IMR-90 (cell line): ENCODE measurements at regions not wholly inside any gene's neighbourhood (a gene's known extent, or its start where the extent isn't known, plus 50 kb on each side); places are given as distances from the start of the nearest gene placed in this dataset.

Experiments used
- ATAC-seq: fragments of 200-7000 bp; cut with Tn5 transposase; 2 replicates; pipeline ENCODE4 v1.9.1; 2020; ENCODE audit warnings: low read depth, mild to moderate bottlenecking, moderate library complexity
- BruUV-seq: library from RNA; stranded (reverse); fragments of 400-500 nt; replicated peaks from 2 replicates; lab custom pipeline; 2021; lab: Mats Ljungman, UMichigan
- CTCF ChIA-PET: fragments of 300-600 bp; formaldehyde crosslinking; extraction: SDS; loops from one replicate; lab custom pipeline; 2021; ENCODE audit warnings: antibody characterized with exemption; lab: Yijun Ruan, JAX
- POLR2A ChIA-PET: fragments of 300-600 bp; sonication (Branson Sonifier 250); formaldehyde crosslinking; loops from one replicate; lab custom pipeline; 2022; ENCODE audit warnings: antibody characterized with exemption; ENCODE audit not compliant: unreplicated experiment; lab: Charles Lee
- DNase-seq: peaks from one replicate; pipeline ENCODE4 v3.0.0; 2013
- H2AFZ ChIP-seq: replicated peaks from 2 replicates; pipeline ENCODE3; 2013; ENCODE audit warnings: low read length, mild to moderate bottlenecking; ENCODE audit not compliant: poor library complexity
- H2AK5ac ChIP-seq: 2 replicates; pipeline ENCODE4 v1.6.1; 2013; ENCODE audit warnings: low read depth, low read length, inconsistent platforms
- H2AK9ac ChIP-seq: replicated peaks from 2 replicates; pipeline ENCODE3; 2013; ENCODE audit warnings: mild to moderate bottlenecking, low read depth, low read length, moderate library complexity; ENCODE audit not compliant: poor library complexity
- H2BK120ac ChIP-seq: 2 replicates; pipeline ENCODE4 v1.6.1; 2013; ENCODE audit warnings: low read depth, low read length, inconsistent platforms
- H2BK15ac ChIP-seq: 3 replicates; pipeline ENCODE4 v1.6.1; 2013; ENCODE audit warnings: low read depth, low read length, inconsistent platforms
- H2BK20ac ChIP-seq: 2 replicates; pipeline ENCODE4 v1.6.1; 2013; ENCODE audit warnings: low read depth, mild to moderate bottlenecking, inconsistent platforms, low read length, moderate library complexity
- H2BK5ac ChIP-seq: 2 replicates; pipeline ENCODE4 v1.6.1; 2013; ENCODE audit warnings: mild to moderate bottlenecking, low read depth, low read length, inconsistent platforms; ENCODE audit not compliant: poor library complexity, severe bottlenecking
- H3K14ac ChIP-seq: replicated peaks from 2 replicates; pipeline ENCODE4 v1.6.1; 2013; ENCODE audit warnings: low read depth, low read length, inconsistent platforms
- H3K18ac ChIP-seq: 2 replicates; pipeline ENCODE4 v1.6.1; 2013; ENCODE audit warnings: low read depth, low read length, control low read depth
- H3K23ac ChIP-seq: 2 replicates; pipeline ENCODE4 v1.6.1; 2013; ENCODE audit warnings: low read depth, low read length, inconsistent platforms
- H3K27ac ChIP-seq: 2 replicates; pipeline ENCODE4 v1.5.1; 2013; ENCODE audit warnings: mild to moderate bottlenecking, control low read depth, low read length; ENCODE audit not compliant: insufficient read depth
- H3K27me3 ChIP-seq: 2 replicates; pipeline ENCODE4 v1.6.1; 2013; ENCODE audit warnings: low read length; ENCODE audit not compliant: control insufficient read depth, insufficient read depth
- H3K36me3 ChIP-seq: 2 replicates; pipeline ENCODE4 v1.6.1; 2013; ENCODE audit warnings: low read length, mixed read lengths; ENCODE audit not compliant: control insufficient read depth, insufficient read depth
- H3K4ac ChIP-seq: 2 replicates; pipeline ENCODE4 v1.6.1; 2013; ENCODE audit warnings: low read depth, low read length, inconsistent platforms
- H3K4me1 ChIP-seq: 2 replicates; pipeline ENCODE4 v1.6.1; 2013; ENCODE audit warnings: low read length, mixed read lengths; ENCODE audit not compliant: control insufficient read depth, insufficient read depth
- H3K4me2 ChIP-seq: 2 replicates; pipeline ENCODE4 v1.6.1; 2013; ENCODE audit warnings: low read depth, mild to moderate bottlenecking, control low read depth, low read length, moderate library complexity
- H3K4me3 ChIP-seq: 2 replicates; pipeline ENCODE4 v1.5.1; 2013; ENCODE audit warnings: low read depth, mild to moderate bottlenecking, control low read depth, low read length, moderate library complexity; ENCODE audit not compliant: insufficient read depth
- H3K56ac ChIP-seq: 2 replicates; pipeline ENCODE4 v1.6.1; 2013; ENCODE audit warnings: low read length, inconsistent platforms; ENCODE audit not compliant: insufficient read depth; ENCODE audit errors: extremely low read depth
- H3K79me1 ChIP-seq, 2 experiments: 2 replicates each; pipeline ENCODE4 v1.6.1; 2013; ENCODE audit warnings: low read length in 2 of 2, inconsistent platforms in 1 of 2, low read depth in 1 of 2
- H3K9ac ChIP-seq: 2 replicates; pipeline ENCODE4 v1.6.1; 2013; ENCODE audit warnings: low read depth, low read length, control low read depth
- H3K9me1 ChIP-seq: 2 replicates; pipeline ENCODE4 v1.6.1; 2013; ENCODE audit warnings: low read length, inconsistent platforms; ENCODE audit not compliant: insufficient read depth
- H3K9me3 ChIP-seq: 2 replicates; pipeline ENCODE4 v1.6.1; 2013; ENCODE audit warnings: low read length; ENCODE audit not compliant: control insufficient read depth, insufficient read depth
- H4K20me1 ChIP-seq: 2 replicates; pipeline ENCODE4 v1.6.1; 2013; ENCODE audit warnings: low read length, inconsistent platforms; ENCODE audit not compliant: insufficient read depth
- H4K5ac ChIP-seq: 2 replicates; pipeline ENCODE4 v1.6.1; 2013; ENCODE audit warnings: mild to moderate bottlenecking, low read depth, low read length, control low read depth
- H4K8ac ChIP-seq, 2 experiments: 2 replicates each; pipeline ENCODE4 v1.6.1; 2013; ENCODE audit warnings: low read depth in 2 of 2, low read length in 2 of 2, control low read depth in 1 of 2, inconsistent platforms in 1 of 2
- H4K91ac ChIP-seq: 2 replicates; pipeline ENCODE4 v1.6.1; 2013; ENCODE audit warnings: low read depth, low read length, inconsistent platforms; ENCODE audit not compliant: insufficient read depth
- CEBPB ChIP-seq: IDR thresholded peaks from 2 replicates; pipeline ENCODE4 v1.6.1; 2012; ENCODE audit warnings: low read depth, low read length, improper control_type of control experiment
- CHD1 ChIP-seq: IDR thresholded peaks from 2 replicates; pipeline ENCODE4 v1.6.1; 2012; ENCODE audit warnings: low read depth, low read length, improper control_type of control experiment
- FOS ChIP-seq: fragments of 150-350 bp; IDR thresholded peaks from 2 replicates; pipeline ENCODE4 v1.6.1; 2016; ENCODE audit warnings: low read depth, low read length
- MAFK ChIP-seq: IDR thresholded peaks from 2 replicates; pipeline ENCODE4 v1.6.1; 2012; ENCODE audit warnings: low read depth, low read length, improper control_type of control experiment
- MXI1 ChIP-seq: IDR thresholded peaks from 2 replicates; pipeline ENCODE4 v1.6.1; 2012; ENCODE audit warnings: low read depth, mild to moderate bottlenecking, low read length, moderate library complexity, borderline replicate concordance
- USF2 ChIP-seq: fragments of 150-350 bp; IDR thresholded peaks from 2 replicates; pipeline ENCODE4 v1.6.1; 2017; ENCODE audit warnings: mild to moderate bottlenecking, antibody characterized with exemption, low read length, low read depth
- WGBS, 2 experiments: methylation state at CpG; one replicate each; pipeline versions ENCODE4 v1.1.5 to v1.1.7; 2013; ENCODE audit warnings: missing lambda C conversion rate in 2 of 2; ENCODE audit not compliant: insufficient read length in 1 of 2; ENCODE audit errors: extremely low coverage in 2 of 2; 5-methylcytosine and 5-hydroxymethylcytosine counted together
- dilution Hi-C: fragments of 300-500 bp; cut with HindIII; formaldehyde crosslinking; loops from one replicate; pipeline ENCODE4 v1.14.3; 2018; ENCODE audit warnings: low sequenced_read_pairs; ENCODE audit not compliant: unreplicated experiment
- in situ Hi-C: fragments of 300-500 bp; cut with MboI; formaldehyde crosslinking; loops from 3 replicates; pipeline ENCODE4 v1.14.3; 2019; ENCODE audit warnings: low sequenced_read_pairs, inconsistent platforms, mixed read lengths
- intact Hi-C: fragments of 100-400 bp; cut with micrococcal nuclease; formaldehyde crosslinking; loops from 2 replicates; pipeline ENCODE4 v1.10.0; 2022

- H3K9ac ChIP-seq = no peak overlapping the region
- no peak overlapping the region for H2AK5ac ChIP-seq
- H3K18ac ChIP-seq = no peak overlapping the region
- H2BK20ac ChIP-seq = no peak overlapping the region
- dilution Hi-C loops (no loop called here), in situ Hi-C loops (no loop called here), intact Hi-C loops (no loop called here)
- CTCF ChIA-PET = no interaction called here
- no peak overlapping the region for H2AK9ac ChIP-seq
- no TSS peak for BruUV-seq
- H3K4me1 ChIP-seq = no peaks in the 10 kb centered on the region; the same call in 1 of the 2 replicates
- no peak overlapping the region for H2BK15ac ChIP-seq
- H3K9me3 ChIP-seq = no peaks in the 10 kb centered on the region
- H3K36me3 ChIP-seq = no peaks in the 10 kb centered on the region
- H3K4ac ChIP-seq = no peak overlapping the region
- TF ChIP-seq USF2 (peak; percentile 86), FOS (peak; percentile 57; the same call in 1 of the 2 replicates), CHD1 (no peak), MAFK (peak; percentile 33; the same call in 1 of the 2 replicates), CEBPB (peak; percentile 72), MXI1 (no peak)
- no peak overlapping the region for H3K14ac ChIP-seq
- H2BK120ac ChIP-seq = no peak overlapping the region
- H3K9me1 ChIP-seq = no peaks in the 10 kb centered on the region; the same call in 1 of the 2 replicates
- H3K27ac ChIP-seq = no peak overlapping the region
- DNase-seq (peak; percentile 96), ATAC-seq (peak; percentile 90)
- no peaks in the 10 kb centered on the region for H3K27me3 ChIP-seq
- H3K4me3 ChIP-seq = no peak overlapping the region
- H4K91ac ChIP-seq = no peak overlapping the region
- H3K23ac ChIP-seq = no peak overlapping the region
- POLR2A ChIA-PET = no interaction called here
- no peak overlapping the region for H4K5ac ChIP-seq
- no peak overlapping the region for H2BK5ac ChIP-seq
- no peak overlapping the region for H2AFZ ChIP-seq
- H3K56ac ChIP-seq = no peak overlapping the region
- no peaks in the 10 kb centered on the region for H4K20me1 ChIP-seq
- H4K8ac ChIP-seq = no peak overlapping the region
- no CpG with 5 or more reads among the region's 3 CpGs for WGBS, 2 experiments
- no peak overlapping the region for H3K4me2 ChIP-seq
- no peaks in the 10 kb centered on the region for H3K79me1 ChIP-seq
Measured at GRCh38 chr2:186422226-186422625, 63.8 kb upstream of the ZC3H15 start.
